ENCODE measurements at regions not wholly inside any gene's neighbourhood (a gene's known extent, or its start where the extent isn't known, plus 50 kb on each side); places are given as distances from the start of the nearest gene placed in this dataset.
"Not testable (repeated sequence)": the region's sequence is repeated elsewhere in the genome, so short reads cannot be mapped to it uniquely, and the experiment has no call there.

DNA sequence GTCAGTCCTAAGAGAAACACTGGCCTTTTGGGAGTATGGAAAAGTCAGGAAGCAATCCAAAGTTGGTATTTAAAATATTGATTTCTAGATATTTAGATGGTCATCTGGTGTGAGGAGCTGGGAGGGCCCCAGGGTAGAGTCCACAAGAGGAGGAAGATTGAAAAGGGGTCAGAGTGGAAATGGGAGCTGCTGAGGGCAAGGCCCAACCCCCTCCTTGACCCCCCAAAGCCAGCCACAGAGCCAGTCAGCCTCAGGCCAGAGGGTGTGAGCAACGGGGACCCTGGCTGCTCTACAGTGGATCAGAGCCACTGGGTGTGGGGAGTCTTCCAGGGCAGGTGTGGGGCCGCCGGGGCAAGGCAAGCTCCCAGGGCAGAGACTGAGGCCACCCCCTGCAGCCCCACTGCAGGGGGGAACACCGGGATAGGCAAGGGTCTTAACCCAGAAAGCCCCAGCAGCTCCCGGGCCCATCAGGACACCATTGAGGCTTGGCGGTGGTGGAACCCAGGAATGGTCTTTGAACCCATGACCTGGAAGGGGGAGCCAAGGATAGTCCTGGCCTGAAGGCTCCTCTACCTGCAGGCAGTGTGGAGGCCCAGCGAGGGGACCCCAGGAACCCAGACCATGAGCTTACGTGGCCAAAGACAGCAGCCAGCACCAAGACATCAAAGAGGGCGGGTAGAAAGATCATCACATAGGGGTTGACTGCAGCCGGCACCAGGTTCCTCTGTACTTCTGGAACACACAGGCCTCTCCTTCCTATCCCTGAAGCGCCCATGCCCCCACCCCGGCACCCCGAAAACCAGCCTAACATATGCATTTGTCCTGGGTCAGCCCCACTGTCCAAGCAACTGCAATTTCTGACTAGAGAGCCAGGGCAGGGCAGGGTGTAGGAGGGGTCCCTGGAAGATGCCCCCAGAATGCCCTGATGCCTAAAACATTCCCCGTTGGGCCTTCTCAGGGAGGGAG is 51.3 kb upstream of the CSPG4 start:
- not testable (repeated sequence) for DNase-seq

DNA sequence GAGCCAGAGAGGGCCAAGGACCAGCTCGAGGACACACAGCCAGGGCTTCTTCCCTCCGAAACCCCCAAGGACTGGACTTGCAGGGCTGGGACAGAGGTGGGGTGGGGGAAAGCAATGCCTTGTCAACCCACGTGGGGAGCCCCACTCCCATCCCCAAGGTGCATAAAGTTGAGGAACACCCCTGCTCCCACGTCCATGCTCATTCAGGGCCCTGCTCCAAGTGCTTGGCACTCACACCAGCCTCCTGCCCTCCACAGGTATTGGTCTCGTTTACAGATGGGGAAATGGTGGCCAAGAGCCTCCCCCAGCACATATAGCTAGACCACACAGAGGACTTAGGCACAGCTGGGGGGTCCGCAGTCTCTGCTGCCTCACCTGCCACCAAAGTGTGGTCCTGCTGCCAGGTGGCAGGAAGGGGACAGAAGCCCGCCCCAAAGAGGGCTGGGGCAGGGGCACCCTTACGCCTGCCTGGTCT is 50.5 kb upstream of the CSPG4 start:
- no peak for DNase-seq

Measured in C1 segment of cervical spinal cord (tissue), 14 donors.